Body of pancreas (tissue), 4 donors: ENCODE measurements at regions not wholly inside any gene's neighbourhood (a gene's known extent, or its start where the extent isn't known, plus 50 kb on each side); places are given as distances from the start of the nearest gene placed in this dataset.

Experiments
- POLR2A ChIP-seq, 3 donors: fragments of 450-650 bp; IDR thresholded peaks; one replicate each; pipeline ENCODE4 v1.6.1; 2016; ENCODE audit warnings: antibody characterized with exemption in 3 of 3, mild to moderate bottlenecking in 2 of 3
- TF ChIP-seq, protein P1 (sequence below), 7 experiments: fragments of 450-650 bp in 4 of 7; fragments of 200-600 bp in 3 of 7; sonication (generic) in 3 of 7; IDR thresholded peaks; one replicate each; pipeline ENCODE4 v1.5.1; 2016 to 2019; ENCODE audit warnings: antibody characterized with exemption in 7 of 7

DNA sequence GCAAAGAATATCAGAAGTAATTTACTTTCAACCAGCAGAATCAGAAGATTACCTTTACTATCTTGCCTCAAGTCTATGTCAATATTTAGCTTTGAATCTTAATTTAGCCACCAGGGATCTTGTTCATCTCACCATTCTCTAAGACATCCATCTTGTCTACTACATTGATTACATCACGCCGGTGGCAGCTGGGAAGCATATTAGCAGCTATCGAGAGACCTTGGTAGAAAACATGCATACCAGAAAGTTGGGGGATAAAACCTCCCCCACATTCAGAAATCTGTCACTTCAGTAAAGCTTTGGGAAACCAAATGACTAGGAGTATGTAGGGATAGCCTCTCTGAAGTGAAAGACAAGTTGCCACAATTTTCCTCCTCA, 703.8 kb upstream of the FSHR start:
- TF ChIP-seq, protein P1, sequence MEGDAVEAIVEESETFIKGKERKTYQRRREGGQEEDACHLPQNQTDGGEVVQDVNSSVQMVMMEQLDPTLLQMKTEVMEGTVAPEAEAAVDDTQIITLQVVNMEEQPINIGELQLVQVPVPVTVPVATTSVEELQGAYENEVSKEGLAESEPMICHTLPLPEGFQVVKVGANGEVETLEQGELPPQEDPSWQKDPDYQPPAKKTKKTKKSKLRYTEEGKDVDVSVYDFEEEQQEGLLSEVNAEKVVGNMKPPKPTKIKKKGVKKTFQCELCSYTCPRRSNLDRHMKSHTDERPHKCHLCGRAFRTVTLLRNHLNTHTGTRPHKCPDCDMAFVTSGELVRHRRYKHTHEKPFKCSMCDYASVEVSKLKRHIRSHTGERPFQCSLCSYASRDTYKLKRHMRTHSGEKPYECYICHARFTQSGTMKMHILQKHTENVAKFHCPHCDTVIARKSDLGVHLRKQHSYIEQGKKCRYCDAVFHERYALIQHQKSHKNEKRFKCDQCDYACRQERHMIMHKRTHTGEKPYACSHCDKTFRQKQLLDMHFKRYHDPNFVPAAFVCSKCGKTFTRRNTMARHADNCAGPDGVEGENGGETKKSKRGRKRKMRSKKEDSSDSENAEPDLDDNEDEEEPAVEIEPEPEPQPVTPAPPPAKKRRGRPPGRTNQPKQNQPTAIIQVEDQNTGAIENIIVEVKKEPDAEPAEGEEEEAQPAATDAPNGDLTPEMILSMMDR (IDR thresholded peaks at IDR 0.05): no peak
- no peak for TF ChIP-seq POLR2A (IDR thresholded peaks at IDR 0.05)
